Neural cell (in vitro differentiated cells): ENCODE measurements at regions not wholly inside any gene's neighbourhood (a gene's known extent, or its start where the extent isn't known, plus 50 kb on each side); places are given as distances from the start of the nearest gene placed in this dataset.

Experiments
- H2AFZ ChIP-seq: fragments of 200-600, 300-800 bp; sonication (generic), shearing (Covaris generic); 2 replicates; pipeline ENCODE4 v1.6.0; 2014; ENCODE audit warnings: low read depth, mild to moderate bottlenecking, antibody characterized with exemption, low read length, moderate library complexity
- H3F3A ChIP-seq: fragments of 200-600 bp; shearing (Covaris generic); 2 replicates; pipeline ENCODE4 v1.6.1; 2016; ENCODE audit warnings: mild to moderate bottlenecking, moderate library complexity, mixed read lengths, antibody characterized with exemption, low read length; ENCODE audit not compliant: insufficient read depth, poor library complexity, severe bottlenecking
- H3K27ac ChIP-seq: fragments of 200-600, 300-800 bp; sonication (generic), shearing (Covaris generic); 2 replicates; pipeline ENCODE4 v1.5.1; 2014; ENCODE audit warnings: mild to moderate bottlenecking, low read length, moderate library complexity
- H3K27me3 ChIP-seq: fragments of 300-800, 200-600 bp; sonication (generic), shearing (Covaris generic); 2 replicates; pipeline ENCODE4 v1.6.0; 2014; ENCODE audit warnings: mild to moderate bottlenecking, low read depth, low read length, moderate library complexity; ENCODE audit not compliant: insufficient read depth
- H3K36me3 ChIP-seq: fragments of 300-800, 200-600 bp; sonication (generic), shearing (Covaris generic); 2 replicates; pipeline ENCODE4 v1.5.1; 2014; ENCODE audit warnings: mild to moderate bottlenecking, antibody characterized with exemption, low read length, moderate library complexity; ENCODE audit not compliant: insufficient read depth
- H3K4me2 ChIP-seq: fragments of 300-800, 200-600 bp; sonication (generic), shearing (Covaris generic); 2 replicates; pipeline ENCODE4 v1.6.0; 2014; ENCODE audit warnings: mild to moderate bottlenecking, low read length
- H3K4me3 ChIP-seq: fragments of 300-800, 200-600 bp; sonication (generic), shearing (Covaris generic); 2 replicates; pipeline ENCODE4 v1.5.1; 2014; ENCODE audit warnings: mild to moderate bottlenecking, low read length, moderate library complexity
- H3K79me2 ChIP-seq: fragments of 200-600 bp; shearing (Covaris generic); replicated peaks from 2 replicates; pipeline ENCODE4 v1.6.0; 2014; ENCODE audit warnings: mild to moderate bottlenecking, low read length, moderate library complexity; ENCODE audit not compliant: insufficient read depth
- H3K9ac ChIP-seq: fragments of 300-800, 200-600 bp; sonication (generic), shearing (Covaris generic); 2 replicates; pipeline ENCODE4 v1.6.1; 2016; ENCODE audit warnings: mild to moderate bottlenecking, low read length, mixed read lengths
- H3K9me2 ChIP-seq: fragments of 200-600 bp; shearing (Covaris generic); 2 replicates; pipeline ENCODE4 v1.6.1; 2016; ENCODE audit warnings: mild to moderate bottlenecking, low read length, mixed read lengths; ENCODE audit not compliant: insufficient read depth
- H3K9me3 ChIP-seq: fragments of 200-600, 300-800 bp; sonication (generic), shearing (Covaris generic); 2 replicates; pipeline ENCODE4 v1.6.1; 2016; ENCODE audit warnings: mild to moderate bottlenecking, mixed run types, low read length, moderate library complexity, mixed read lengths
- H4K20me1 ChIP-seq: fragments of 200-600 bp; shearing (Covaris generic); 2 replicates; pipeline ENCODE4 v1.6.1; 2016; ENCODE audit warnings: mild to moderate bottlenecking, mixed run types; ENCODE audit not compliant: insufficient read depth
- CTCF ChIP-seq: fragments of 450-650 bp; IDR thresholded peaks from 2 replicates; pipeline ENCODE4 v1.5.1; 2014; ENCODE audit warnings: antibody characterized with exemption, mild to moderate bottlenecking, moderate library complexity; ENCODE audit not compliant: poor library complexity, severe bottlenecking
- EP300 ChIP-seq: fragments of 450-650 bp; conservative IDR thresholded peaks from 2 replicates; pipeline ENCODE4 v1.6.1; 2014; ENCODE audit warnings: antibody characterized with exemption, mild to moderate bottlenecking, moderate library complexity; ENCODE audit not compliant: poor library complexity, severe bottlenecking
- EZH2 ChIP-seq: fragments of 200-600, 300-800 bp; shearing (Covaris generic), sonication (generic); IDR thresholded peaks from 2 replicates; pipeline ENCODE4 v1.6.1; 2014; ENCODE audit warnings: antibody characterized with exemption, low read length, borderline replicate concordance, mild to moderate bottlenecking; ENCODE audit not compliant: insufficient read depth, poor library complexity, severe bottlenecking
- MXI1 ChIP-seq: fragments of 450-650 bp; conservative IDR thresholded peaks from 2 replicates; pipeline ENCODE4 v1.6.1; 2014; ENCODE audit warnings: antibody characterized with exemption, mild to moderate bottlenecking; ENCODE audit not compliant: poor library complexity, severe bottlenecking
- POLR2AphosphoS5 ChIP-seq: IDR thresholded peaks from 2 replicates; pipeline ENCODE4 v1.6.1; 2012
- RAD21 ChIP-seq: fragments of 450-650 bp; conservative IDR thresholded peaks from 2 replicates; pipeline ENCODE4 v1.6.1; 2014; ENCODE audit warnings: antibody characterized with exemption, mild to moderate bottlenecking, moderate library complexity
- REST ChIP-seq: IDR thresholded peaks from 2 replicates; pipeline ENCODE4 v1.6.1; 2012; ENCODE audit warnings: borderline replicate concordance
- SMC3 ChIP-seq: fragments of 450-650 bp; conservative IDR thresholded peaks from 2 replicates; pipeline ENCODE4 v1.6.1; 2014; ENCODE audit warnings: antibody characterized with exemption, mild to moderate bottlenecking, moderate library complexity; ENCODE audit not compliant: poor library complexity
- TAF1 ChIP-seq: IDR thresholded peaks from 2 replicates; pipeline ENCODE4 v1.6.1; 2012; ENCODE audit warnings: low read depth

GRCh38 chr9:28190981-28191380 lies 617.7 kb upstream of the C9orf72 start:
- Histone ChIP-seq H3F3A (no peaks in the 10 kb centered on the region), H3K9me2 (no peaks in the 10 kb centered on the region), H3K9me3 (no peaks in the 10 kb centered on the region)

GRCh38 chr9:28197653-28198052 lies 624.4 kb upstream of the C9orf72 start:
- H3K36me3 ChIP-seq: no peaks in the 10 kb centered on the region
- TF ChIP-seq REST: no peak
- no peak for TF ChIP-seq EZH2
- no peak for TF ChIP-seq EP300
- TF ChIP-seq SMC3: no peak
- no peak for TF ChIP-seq POLR2AphosphoS5
- no peak for TF ChIP-seq RAD21
- TF ChIP-seq TAF1: no peak
- no peak for TF ChIP-seq MXI1

More at GRCh38 chr9:28190981-28191380, 617.7 kb upstream of the C9orf72 start:
- no peak overlapping the region for H3K4me2 ChIP-seq
- no peaks in the 10 kb centered on the region for H3K36me3 ChIP-seq
- TF ChIP-seq MXI1: no peak
- TF ChIP-seq SMC3: no peak
- no peak for TF ChIP-seq RAD21
- TF ChIP-seq REST: no peak
- TF ChIP-seq EZH2: no peak
- TF ChIP-seq TAF1: no peak
- no peak for TF ChIP-seq EP300
- no peak for TF ChIP-seq CTCF
- H3K9ac ChIP-seq: no peak overlapping the region
- H3K27me3 ChIP-seq: no peaks in the 10 kb centered on the region
- H3K4me3 ChIP-seq: no peak overlapping the region
- H4K20me1 ChIP-seq: no peaks in the 10 kb centered on the region
- no peak overlapping the region for H3K27ac ChIP-seq
- no peak overlapping the region for H2AFZ ChIP-seq
- no peaks in the 10 kb centered on the region for H3K79me2 ChIP-seq

More at GRCh38 chr9:28197653-28198052, 624.4 kb upstream of the C9orf72 start:
- H4K20me1 ChIP-seq: no peaks in the 10 kb centered on the region
- H3K9ac ChIP-seq: no peak overlapping the region
- no peaks in the 10 kb centered on the region for H3K27me3 ChIP-seq
- H3F3A ChIP-seq: no peaks in the 10 kb centered on the region
- H3K27ac ChIP-seq: no peak overlapping the region
- no peaks in the 10 kb centered on the region for H3K79me2 ChIP-seq
- no peaks in the 10 kb centered on the region for H3K9me3 ChIP-seq
- no peak overlapping the region for H2AFZ ChIP-seq
- H3K4me2 ChIP-seq: no peak overlapping the region
- no peak overlapping the region for H3K4me3 ChIP-seq
- no peaks in the 10 kb centered on the region for H3K9me2 ChIP-seq
